Stimulated activated CD4-positive, alpha-beta T cell treated with anti-CD3 and anti-CD28 coated beads, Interleukin-4, amount 100 ng/mL, for 1 hour (primary cell): ENCODE measurements at regions not wholly inside any gene's neighbourhood (a gene's known extent, or its start where the extent isn't known, plus 50 kb on each side); places are given as distances from the start of the nearest gene placed in this dataset.

Experiments
- DNase-seq: peaks from one replicate; pipeline ENCODE4 v3.0.0-alpha.2; 2020

DNA sequence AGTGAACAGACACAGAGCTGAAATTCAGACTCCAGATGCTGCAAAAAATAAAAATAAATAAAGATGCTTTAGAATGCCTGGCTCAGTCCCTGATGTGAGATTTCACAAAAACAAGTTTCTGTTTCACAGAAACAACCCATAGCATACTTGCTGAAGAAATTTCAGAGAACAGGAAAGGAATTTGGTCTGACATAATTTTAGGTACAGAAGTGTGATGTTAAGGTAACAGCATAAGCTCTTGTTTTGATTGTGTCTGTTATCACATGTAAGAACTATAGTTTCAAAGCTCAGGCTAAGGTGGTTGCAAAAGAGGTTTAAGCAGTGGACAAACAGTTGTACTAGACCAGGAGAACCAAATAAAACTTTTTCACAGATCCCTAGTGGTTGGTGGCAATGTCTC, 152.1 kb downstream of the PTGER3 start:
- DNase-seq = no peak

DNA sequence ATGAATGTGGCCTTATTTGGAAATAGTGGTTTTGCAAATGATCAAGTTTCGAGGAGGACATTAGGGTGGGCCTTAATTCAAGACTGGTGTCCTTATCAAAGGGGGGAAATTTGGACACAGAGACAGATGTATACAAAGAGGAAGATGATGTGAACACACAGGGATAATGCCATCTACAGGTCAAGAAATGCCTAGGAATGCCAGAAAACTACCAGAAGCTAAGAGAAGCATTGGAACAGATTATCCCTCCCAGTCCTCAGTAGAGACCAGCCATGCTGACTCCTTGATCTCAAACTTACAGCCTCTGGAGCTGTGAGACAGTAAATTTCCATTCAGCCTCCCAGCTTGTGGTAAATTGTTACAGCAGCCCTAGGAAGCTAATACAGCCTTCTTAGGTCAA, 151.4 kb downstream of the PTGER3 start:
- no peak for DNase-seq

DNA sequence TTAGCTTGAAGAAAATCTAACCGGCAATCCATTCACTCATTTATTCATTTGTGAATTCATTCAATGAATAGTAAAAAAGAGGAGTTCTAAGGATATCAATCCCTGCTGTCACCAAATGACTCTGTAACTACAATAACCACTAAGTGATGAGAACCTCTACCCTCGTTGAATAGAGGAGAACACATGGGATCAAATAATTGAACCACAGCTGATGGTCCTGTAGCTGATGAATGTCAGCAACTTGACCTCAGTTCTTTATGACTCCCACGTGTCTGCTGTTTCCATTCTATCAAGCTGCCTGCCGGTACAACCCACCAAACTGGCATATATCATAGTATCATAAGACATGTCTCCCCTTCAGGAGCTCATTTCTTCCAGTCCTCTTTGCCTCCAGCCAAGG, 150.3 kb downstream of the PTGER3 start:
- no peak for DNase-seq

DNA sequence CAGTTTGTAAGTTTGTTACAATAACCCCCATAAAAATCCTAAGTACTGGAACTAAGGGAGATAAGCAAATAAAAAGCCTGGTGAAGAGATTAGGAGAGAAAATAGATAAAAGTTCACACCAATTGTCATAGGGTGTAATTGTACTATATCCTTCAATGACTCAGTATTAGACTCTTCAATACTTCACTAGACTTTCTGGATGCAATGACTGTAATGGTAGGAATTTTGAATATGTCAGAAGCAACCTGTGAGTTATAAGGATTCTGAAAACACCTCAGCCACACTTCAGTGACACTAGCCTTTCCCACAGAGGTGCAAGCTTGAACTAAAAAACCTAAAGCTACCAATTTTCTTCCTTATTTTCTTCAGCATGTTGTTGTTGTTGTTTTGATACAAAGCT, 147.9 kb downstream of the PTGER3 start:
- DNase-seq = no peak

DNA sequence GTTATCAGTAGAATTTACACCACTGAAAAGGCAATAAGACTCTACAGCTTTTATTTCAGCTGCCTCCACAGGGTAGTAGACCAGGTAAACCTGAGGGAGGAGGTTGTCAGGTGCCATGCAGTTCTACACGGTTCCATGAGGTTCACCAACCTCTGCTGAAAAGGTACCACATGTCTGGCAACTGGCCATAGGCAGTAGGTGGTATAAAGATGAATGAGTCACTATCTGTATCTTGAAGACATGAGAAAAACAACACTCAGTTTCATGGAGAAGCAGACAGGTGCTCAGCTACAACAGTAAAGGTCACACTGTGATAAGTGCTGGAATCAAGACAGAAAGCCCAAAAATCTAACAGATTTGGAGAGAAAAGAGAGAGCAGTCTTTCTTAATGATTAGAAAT, 145.4 kb downstream of the PTGER3 start:
- DNase-seq = no peak

DNA sequence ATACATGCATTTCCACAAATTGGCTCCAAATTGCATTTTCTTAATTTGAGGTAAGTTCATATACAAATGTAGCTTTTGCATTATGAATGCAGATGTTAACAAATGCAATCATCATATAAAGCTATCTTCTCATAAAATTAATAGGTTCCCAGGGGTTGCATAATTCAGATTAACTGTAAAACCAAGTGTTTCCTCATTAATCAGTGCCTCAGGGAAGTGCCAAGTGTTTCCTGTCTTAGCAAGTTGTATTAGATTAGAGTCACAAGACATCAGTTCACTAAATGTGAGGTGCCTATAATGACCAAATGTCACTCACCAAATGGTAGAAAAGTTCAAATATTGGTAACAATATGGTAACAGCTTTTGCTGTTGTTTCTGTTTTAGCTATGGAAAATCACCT, 140.8 kb downstream of the PTGER3 start:
- no peak for DNase-seq

DNA sequence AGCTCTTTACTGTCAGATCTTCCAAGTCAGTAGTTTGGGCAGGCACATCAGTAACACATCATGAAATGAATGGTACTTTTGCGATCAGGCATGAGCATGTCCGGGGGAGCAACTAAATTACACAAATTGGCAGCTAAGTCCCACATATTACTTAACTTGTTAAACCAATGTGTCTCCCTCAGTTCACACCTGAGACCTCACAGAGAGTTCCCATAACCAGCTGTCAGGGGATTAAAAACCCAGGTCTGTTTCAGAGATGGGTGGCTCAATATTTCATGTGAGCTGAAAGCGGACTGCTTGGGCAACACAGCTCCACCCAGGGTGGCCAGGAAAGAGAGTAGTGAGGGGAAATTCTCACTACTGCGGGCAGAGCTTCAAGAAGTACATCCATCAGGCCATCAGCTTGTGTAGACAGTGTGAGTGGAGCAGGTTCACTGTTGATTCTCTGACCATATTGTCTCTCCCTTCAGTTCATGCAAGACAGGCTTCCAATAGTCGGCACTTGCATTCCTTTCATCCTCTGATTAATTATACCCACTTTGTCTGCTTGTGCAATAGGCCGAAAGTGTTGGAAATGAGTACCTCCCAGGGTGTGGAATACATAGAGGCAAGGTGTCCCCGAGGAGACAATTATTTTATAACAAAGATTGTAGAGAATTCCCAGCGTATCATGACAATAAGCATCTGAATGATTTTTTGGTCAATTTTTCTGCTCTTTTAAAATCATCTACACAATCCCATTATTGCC, 139.9 kb downstream of the PTGER3 start:
- DNase-seq = no peak

DNA sequence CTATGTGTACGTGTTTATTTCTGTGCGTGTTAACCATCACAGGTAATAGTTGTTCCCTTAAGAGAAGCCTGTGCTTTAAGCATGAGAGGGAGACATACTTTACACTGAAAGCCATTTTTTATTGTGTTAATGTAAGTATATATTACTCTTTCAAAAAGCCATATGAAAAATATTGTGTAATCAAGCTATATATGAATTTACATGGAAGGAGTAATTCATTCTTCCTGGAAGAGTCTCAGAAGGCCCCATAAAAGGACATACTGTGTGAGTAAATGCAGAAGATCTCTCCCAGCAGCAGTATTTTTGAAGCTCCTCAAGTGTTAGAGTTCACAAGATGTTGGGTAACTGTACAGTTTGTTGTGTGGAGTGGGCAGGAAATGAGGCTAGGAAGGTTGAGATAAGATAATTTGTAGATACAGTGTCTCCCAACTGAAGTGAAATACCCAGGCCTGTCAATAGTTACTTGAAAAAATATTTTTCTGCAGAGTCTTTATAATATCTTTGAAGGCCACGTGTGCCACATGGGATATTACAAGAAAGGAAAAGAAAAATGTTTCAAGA, 138.3 kb downstream of the PTGER3 start:
- no peak for DNase-seq

DNA sequence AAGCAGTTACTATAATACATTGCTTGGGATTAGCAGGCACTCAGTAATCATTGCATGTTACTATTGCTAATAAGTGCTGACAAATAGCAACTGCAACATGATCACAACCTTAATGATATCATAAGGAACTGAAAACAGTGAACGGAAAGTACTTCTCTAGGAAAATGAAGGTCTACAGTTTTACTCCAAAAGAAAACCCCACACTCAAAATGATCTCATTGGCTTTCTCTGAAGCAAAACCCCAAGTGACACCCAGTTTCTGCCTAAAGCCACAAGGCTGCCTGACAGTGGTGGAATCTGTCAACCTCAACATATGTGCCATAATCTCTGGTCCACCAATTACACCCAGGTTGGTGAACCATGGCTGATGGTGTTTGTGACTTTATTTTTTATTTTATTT, 137.6 kb downstream of the PTGER3 start:
- no peak for DNase-seq

DNA sequence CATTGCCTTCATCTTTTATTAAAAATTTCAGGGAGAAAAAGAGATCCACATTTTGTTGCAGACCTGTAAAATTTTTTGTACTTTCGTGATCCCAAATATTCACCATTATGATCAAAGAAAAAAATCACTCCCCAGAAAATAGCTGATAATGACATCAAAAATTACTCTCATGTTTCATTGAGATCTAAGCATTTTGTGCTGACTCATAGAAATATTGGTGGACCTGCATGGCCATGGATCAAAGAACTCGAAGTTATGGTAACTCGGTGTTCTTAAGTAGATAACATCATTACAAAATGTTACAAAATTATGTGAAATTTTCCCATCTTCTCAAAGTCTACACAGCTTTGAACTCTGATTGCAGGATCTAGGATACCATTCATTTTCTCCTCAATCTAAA, 135.8 kb downstream of the PTGER3 start:
- DNase-seq = no peak

DNA sequence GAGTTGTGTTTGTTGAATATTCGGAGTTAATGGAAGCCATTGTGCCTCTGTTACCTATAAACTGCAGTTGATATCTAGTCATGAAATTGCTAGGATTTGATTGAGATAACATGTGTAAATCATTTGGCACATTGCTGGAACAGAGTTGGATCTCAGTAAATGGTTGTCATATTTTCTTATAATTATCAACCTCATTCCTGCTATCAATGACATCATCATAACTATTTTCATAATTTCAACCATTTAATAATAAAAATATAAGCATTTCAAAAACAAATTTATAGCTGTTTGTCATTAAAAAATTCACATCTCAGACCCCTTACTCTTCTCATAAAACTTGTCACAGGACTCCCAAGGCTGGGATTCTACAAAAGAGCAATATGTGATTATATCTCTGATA, 133.4 kb downstream of the PTGER3 start:
- no peak for DNase-seq

DNA sequence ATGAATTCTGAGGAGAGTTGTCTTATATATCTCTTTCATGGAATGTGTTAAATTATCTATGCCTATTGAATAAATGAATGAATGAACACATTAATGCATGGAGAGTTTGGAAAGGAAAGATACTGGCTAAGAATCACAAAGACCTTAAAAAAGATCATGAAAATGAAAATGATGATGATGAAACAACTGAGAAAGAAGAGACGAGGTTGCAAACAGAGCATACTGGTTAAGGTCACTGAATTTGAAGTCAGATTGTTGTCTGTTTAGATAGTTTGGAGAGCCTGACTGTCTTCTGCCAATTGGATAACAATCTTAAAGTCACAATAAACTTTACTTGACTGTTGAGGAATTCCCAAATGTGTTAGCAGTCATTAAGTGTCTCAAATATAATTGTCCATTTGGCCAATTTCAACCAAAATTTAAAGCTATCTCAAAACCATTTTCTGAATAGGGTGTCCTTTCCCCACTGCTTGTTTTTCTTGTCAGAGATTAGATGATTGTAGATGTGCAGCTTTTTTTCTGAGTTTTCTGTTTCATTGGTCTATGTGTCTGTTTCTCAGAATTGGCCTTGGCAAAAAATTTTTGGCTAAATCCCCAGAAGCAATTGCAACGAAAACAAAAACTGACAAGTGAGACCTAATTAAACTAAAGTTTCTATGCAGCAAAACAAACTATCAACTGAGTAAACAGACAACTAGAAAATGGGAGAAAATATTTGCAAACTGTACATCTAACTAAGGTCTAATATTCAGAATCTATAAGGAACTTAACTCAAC, 132.2 kb downstream of the PTGER3 start:
- DNase-seq = no peak

DNA sequence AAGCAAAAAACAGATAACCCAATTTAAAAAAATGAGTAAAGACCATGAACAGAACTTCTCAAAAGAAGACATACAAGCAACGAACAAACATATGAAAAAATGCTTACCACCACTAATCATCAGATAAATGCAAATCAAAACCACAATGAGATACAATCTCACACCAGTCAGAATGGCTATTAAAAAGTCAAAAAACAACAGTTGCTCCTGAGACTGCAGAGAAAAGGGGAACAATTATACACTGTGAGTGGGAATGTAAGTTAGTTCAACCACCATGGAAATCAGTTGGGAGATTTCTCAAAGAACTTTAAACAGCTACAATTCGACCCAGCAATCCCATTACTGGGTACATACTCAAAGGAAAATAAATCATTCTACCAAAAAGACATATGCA, 131.6 kb downstream of the PTGER3 start:
- DNase-seq = no peak

DNA sequence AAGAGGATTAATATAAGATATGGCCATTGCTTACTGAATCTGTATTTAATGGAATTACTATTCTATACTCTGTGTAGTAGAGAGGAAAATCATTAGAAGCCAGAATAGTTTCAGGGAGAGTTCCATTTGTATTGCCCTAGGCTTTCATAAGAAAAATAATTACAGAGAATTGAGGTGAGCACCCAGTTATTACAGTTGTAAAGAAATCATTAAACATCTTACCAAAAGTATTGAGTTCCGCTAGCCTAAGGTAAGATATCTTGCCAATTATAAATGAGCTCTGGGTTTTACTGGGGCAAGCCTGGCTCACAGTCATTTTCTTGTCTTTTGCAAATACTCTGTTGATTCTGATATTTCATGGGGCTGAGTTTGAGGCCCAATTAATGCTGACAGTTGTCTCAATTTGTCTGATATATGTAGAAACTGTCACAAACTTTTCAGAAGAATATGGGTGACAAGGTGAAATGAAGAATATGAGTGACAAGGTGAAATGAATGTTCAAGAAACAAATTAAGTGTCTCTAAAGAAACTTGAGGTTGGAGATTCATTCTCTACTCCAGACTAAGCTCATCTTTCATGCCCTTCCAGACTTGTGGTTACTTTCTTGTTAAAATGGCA, 127.8 kb downstream of the PTGER3 start:
- no peak for DNase-seq
